Neural cell (in vitro differentiated cells): ENCODE measurements at regions not wholly inside any gene's neighbourhood (a gene's known extent, or its start where the extent isn't known, plus 50 kb on each side); places are given as distances from the start of the nearest gene placed in this dataset.

Experiments
- H2AFZ ChIP-seq: fragments of 200-600, 300-800 bp; sonication (generic), shearing (Covaris generic); 2 replicates; pipeline ENCODE4 v1.6.0; 2014; ENCODE audit warnings: low read depth, mild to moderate bottlenecking, antibody characterized with exemption, low read length, moderate library complexity
- H3F3A ChIP-seq: fragments of 200-600 bp; shearing (Covaris generic); 2 replicates; pipeline ENCODE4 v1.6.1; 2016; ENCODE audit warnings: mild to moderate bottlenecking, moderate library complexity, mixed read lengths, antibody characterized with exemption, low read length; ENCODE audit not compliant: insufficient read depth, poor library complexity, severe bottlenecking
- H3K27ac ChIP-seq: fragments of 200-600, 300-800 bp; sonication (generic), shearing (Covaris generic); 2 replicates; pipeline ENCODE4 v1.5.1; 2014; ENCODE audit warnings: mild to moderate bottlenecking, low read length, moderate library complexity
- H3K27me3 ChIP-seq: fragments of 300-800, 200-600 bp; sonication (generic), shearing (Covaris generic); 2 replicates; pipeline ENCODE4 v1.6.0; 2014; ENCODE audit warnings: mild to moderate bottlenecking, low read depth, low read length, moderate library complexity; ENCODE audit not compliant: insufficient read depth
- H3K36me3 ChIP-seq: fragments of 300-800, 200-600 bp; sonication (generic), shearing (Covaris generic); 2 replicates; pipeline ENCODE4 v1.5.1; 2014; ENCODE audit warnings: mild to moderate bottlenecking, antibody characterized with exemption, low read length, moderate library complexity; ENCODE audit not compliant: insufficient read depth
- H3K4me2 ChIP-seq: fragments of 300-800, 200-600 bp; sonication (generic), shearing (Covaris generic); 2 replicates; pipeline ENCODE4 v1.6.0; 2014; ENCODE audit warnings: mild to moderate bottlenecking, low read length
- H3K4me3 ChIP-seq: fragments of 300-800, 200-600 bp; sonication (generic), shearing (Covaris generic); 2 replicates; pipeline ENCODE4 v1.5.1; 2014; ENCODE audit warnings: mild to moderate bottlenecking, low read length, moderate library complexity
- H3K79me2 ChIP-seq: fragments of 200-600 bp; shearing (Covaris generic); replicated peaks from 2 replicates; pipeline ENCODE4 v1.6.0; 2014; ENCODE audit warnings: mild to moderate bottlenecking, low read length, moderate library complexity; ENCODE audit not compliant: insufficient read depth
- H3K9ac ChIP-seq: fragments of 300-800, 200-600 bp; sonication (generic), shearing (Covaris generic); 2 replicates; pipeline ENCODE4 v1.6.1; 2016; ENCODE audit warnings: mild to moderate bottlenecking, low read length, mixed read lengths
- H3K9me2 ChIP-seq: fragments of 200-600 bp; shearing (Covaris generic); 2 replicates; pipeline ENCODE4 v1.6.1; 2016; ENCODE audit warnings: mild to moderate bottlenecking, low read length, mixed read lengths; ENCODE audit not compliant: insufficient read depth
- H3K9me3 ChIP-seq: fragments of 200-600, 300-800 bp; sonication (generic), shearing (Covaris generic); 2 replicates; pipeline ENCODE4 v1.6.1; 2016; ENCODE audit warnings: mild to moderate bottlenecking, mixed run types, low read length, moderate library complexity, mixed read lengths
- H4K20me1 ChIP-seq: fragments of 200-600 bp; shearing (Covaris generic); 2 replicates; pipeline ENCODE4 v1.6.1; 2016; ENCODE audit warnings: mild to moderate bottlenecking, mixed run types; ENCODE audit not compliant: insufficient read depth
- EP300 ChIP-seq: fragments of 450-650 bp; conservative IDR thresholded peaks from 2 replicates; pipeline ENCODE4 v1.6.1; 2014; ENCODE audit warnings: antibody characterized with exemption, mild to moderate bottlenecking, moderate library complexity; ENCODE audit not compliant: poor library complexity, severe bottlenecking
- EZH2 ChIP-seq: fragments of 200-600, 300-800 bp; shearing (Covaris generic), sonication (generic); IDR thresholded peaks from 2 replicates; pipeline ENCODE4 v1.6.1; 2014; ENCODE audit warnings: antibody characterized with exemption, low read length, borderline replicate concordance, mild to moderate bottlenecking; ENCODE audit not compliant: insufficient read depth, poor library complexity, severe bottlenecking
- MXI1 ChIP-seq: fragments of 450-650 bp; conservative IDR thresholded peaks from 2 replicates; pipeline ENCODE4 v1.6.1; 2014; ENCODE audit warnings: antibody characterized with exemption, mild to moderate bottlenecking; ENCODE audit not compliant: poor library complexity, severe bottlenecking
- POLR2AphosphoS5 ChIP-seq: IDR thresholded peaks from 2 replicates; pipeline ENCODE4 v1.6.1; 2012
- RAD21 ChIP-seq: fragments of 450-650 bp; conservative IDR thresholded peaks from 2 replicates; pipeline ENCODE4 v1.6.1; 2014; ENCODE audit warnings: antibody characterized with exemption, mild to moderate bottlenecking, moderate library complexity
- SMC3 ChIP-seq: fragments of 450-650 bp; conservative IDR thresholded peaks from 2 replicates; pipeline ENCODE4 v1.6.1; 2014; ENCODE audit warnings: antibody characterized with exemption, mild to moderate bottlenecking, moderate library complexity; ENCODE audit not compliant: poor library complexity
- TAF1 ChIP-seq: IDR thresholded peaks from 2 replicates; pipeline ENCODE4 v1.6.1; 2012; ENCODE audit warnings: low read depth
- TF ChIP-seq, protein P1 (sequence below): IDR thresholded peaks from 2 replicates; pipeline ENCODE4 v1.6.1; 2012; ENCODE audit warnings: borderline replicate concordance
- TF ChIP-seq, protein P2 (sequence below): fragments of 450-650 bp; IDR thresholded peaks from 2 replicates; pipeline ENCODE4 v1.5.1; 2014; ENCODE audit warnings: antibody characterized with exemption, mild to moderate bottlenecking, moderate library complexity; ENCODE audit not compliant: poor library complexity, severe bottlenecking

DNA sequence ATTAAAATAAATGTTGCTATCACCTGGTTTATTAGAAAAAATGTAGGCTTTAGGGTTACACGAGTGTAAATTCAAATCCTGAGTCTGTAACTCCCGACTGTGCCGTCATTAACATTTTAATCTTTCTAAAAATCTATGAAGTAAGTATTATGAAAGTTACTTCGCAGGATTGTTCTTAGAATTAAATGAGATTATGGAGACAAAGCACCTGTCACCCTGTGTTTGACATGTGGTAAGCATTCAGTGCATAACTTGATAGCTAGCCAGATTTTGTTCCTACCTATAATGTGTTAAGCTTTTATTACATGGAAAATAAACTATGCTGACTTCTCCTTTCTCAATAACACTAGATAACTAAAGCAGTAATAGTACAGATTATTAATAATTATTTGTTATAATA is 429.7 kb upstream of the MMS22L start:
- Histone ChIP-seq H2AFZ (no peak overlapping the region), H3K27ac (no peak overlapping the region), H3K9me2 (no peaks in the 10 kb centered on the region), H3K36me3 (no peaks in the 10 kb centered on the region), H3K9me3 (no peaks in the 10 kb centered on the region), H3F3A (no peaks in the 10 kb centered on the region), H3K4me3 (no peak overlapping the region), H4K20me1 (no peaks in the 10 kb centered on the region), H3K4me2 (no peak overlapping the region), H3K79me2 (no peaks in the 10 kb centered on the region), H3K27me3 (no peaks in the 10 kb centered on the region), H3K9ac (no peak overlapping the region)
- no peak for TF ChIP-seq MXI1
- no peak for TF ChIP-seq EZH2
- no peak for TF ChIP-seq RAD21
- no peak for TF ChIP-seq TAF1
- TF ChIP-seq SMC3, result no peak
- TF ChIP-seq, protein P1, sequence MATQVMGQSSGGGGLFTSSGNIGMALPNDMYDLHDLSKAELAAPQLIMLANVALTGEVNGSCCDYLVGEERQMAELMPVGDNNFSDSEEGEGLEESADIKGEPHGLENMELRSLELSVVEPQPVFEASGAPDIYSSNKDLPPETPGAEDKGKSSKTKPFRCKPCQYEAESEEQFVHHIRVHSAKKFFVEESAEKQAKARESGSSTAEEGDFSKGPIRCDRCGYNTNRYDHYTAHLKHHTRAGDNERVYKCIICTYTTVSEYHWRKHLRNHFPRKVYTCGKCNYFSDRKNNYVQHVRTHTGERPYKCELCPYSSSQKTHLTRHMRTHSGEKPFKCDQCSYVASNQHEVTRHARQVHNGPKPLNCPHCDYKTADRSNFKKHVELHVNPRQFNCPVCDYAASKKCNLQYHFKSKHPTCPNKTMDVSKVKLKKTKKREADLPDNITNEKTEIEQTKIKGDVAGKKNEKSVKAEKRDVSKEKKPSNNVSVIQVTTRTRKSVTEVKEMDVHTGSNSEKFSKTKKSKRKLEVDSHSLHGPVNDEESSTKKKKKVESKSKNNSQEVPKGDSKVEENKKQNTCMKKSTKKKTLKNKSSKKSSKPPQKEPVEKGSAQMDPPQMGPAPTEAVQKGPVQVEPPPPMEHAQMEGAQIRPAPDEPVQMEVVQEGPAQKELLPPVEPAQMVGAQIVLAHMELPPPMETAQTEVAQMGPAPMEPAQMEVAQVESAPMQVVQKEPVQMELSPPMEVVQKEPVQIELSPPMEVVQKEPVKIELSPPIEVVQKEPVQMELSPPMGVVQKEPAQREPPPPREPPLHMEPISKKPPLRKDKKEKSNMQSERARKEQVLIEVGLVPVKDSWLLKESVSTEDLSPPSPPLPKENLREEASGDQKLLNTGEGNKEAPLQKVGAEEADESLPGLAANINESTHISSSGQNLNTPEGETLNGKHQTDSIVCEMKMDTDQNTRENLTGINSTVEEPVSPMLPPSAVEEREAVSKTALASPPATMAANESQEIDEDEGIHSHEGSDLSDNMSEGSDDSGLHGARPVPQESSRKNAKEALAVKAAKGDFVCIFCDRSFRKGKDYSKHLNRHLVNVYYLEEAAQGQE, result no peak

DNA sequence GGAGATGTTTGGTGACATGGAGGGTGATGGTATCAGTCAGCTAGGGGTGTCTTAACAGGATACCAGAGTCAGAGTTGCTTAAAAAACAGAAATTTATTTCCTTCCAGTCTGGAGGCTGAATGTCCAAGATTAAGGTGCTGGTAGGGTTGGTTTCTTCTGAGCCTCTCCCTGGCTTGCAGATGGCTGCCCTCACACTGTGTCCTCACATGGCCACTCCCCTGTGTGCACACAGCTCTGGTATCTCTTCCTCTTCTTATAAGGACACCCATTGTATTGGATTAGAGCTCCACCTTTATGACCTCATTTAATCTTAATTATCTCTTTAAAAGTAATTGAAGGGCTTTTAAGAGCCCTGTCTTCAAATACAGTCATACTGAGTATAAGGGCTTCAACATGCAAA is 431.8 kb upstream of the MMS22L start:
- H3K27me3 ChIP-seq, result no peaks in the 10 kb centered on the region
- no peaks in the 10 kb centered on the region for H4K20me1 ChIP-seq
- H3K4me2 ChIP-seq, result no peak overlapping the region
- no peak overlapping the region for H3K9ac ChIP-seq
- H3K36me3 ChIP-seq, result no peaks in the 10 kb centered on the region
- H3K9me2 ChIP-seq, result no peaks in the 10 kb centered on the region
- TF ChIP-seq EP300, result no peak
- no peak for TF ChIP-seq RAD21
- TF ChIP-seq SMC3, result no peak
- no peak for TF ChIP-seq EZH2
- no peak for TF ChIP-seq TAF1
- TF ChIP-seq, protein P2, sequence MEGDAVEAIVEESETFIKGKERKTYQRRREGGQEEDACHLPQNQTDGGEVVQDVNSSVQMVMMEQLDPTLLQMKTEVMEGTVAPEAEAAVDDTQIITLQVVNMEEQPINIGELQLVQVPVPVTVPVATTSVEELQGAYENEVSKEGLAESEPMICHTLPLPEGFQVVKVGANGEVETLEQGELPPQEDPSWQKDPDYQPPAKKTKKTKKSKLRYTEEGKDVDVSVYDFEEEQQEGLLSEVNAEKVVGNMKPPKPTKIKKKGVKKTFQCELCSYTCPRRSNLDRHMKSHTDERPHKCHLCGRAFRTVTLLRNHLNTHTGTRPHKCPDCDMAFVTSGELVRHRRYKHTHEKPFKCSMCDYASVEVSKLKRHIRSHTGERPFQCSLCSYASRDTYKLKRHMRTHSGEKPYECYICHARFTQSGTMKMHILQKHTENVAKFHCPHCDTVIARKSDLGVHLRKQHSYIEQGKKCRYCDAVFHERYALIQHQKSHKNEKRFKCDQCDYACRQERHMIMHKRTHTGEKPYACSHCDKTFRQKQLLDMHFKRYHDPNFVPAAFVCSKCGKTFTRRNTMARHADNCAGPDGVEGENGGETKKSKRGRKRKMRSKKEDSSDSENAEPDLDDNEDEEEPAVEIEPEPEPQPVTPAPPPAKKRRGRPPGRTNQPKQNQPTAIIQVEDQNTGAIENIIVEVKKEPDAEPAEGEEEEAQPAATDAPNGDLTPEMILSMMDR, result no peak
- TF ChIP-seq, protein P1, result no peak
- no peak for TF ChIP-seq POLR2AphosphoS5
- no peak for TF ChIP-seq MXI1
- H3K9me3 ChIP-seq, result no peaks in the 10 kb centered on the region
- no peak overlapping the region for H2AFZ ChIP-seq
- H3F3A ChIP-seq, result no peaks in the 10 kb centered on the region
- no peak overlapping the region for H3K27ac ChIP-seq
- H3K79me2 ChIP-seq, result no peaks in the 10 kb centered on the region
- no peak overlapping the region for H3K4me3 ChIP-seq
